K562 (cell line): ENCODE measurements at regions not wholly inside any gene's neighbourhood (a gene's known extent, or its start where the extent isn't known, plus 50 kb on each side); places are given as distances from the start of the nearest gene placed in this dataset.

Source experiments
- ATAC-seq: fragments of 200-7000 bp; cut with Tn5 transposase; 3 replicates; pipeline ENCODE4 v1.9.1; 2020; ENCODE audit warnings: moderate library complexity
- BruUV-seq: library from RNA; stranded (reverse); fragments of 400-500 nt; replicated peaks from 2 replicates; lab custom pipeline; 2021; lab: Mats Ljungman, UMichigan
- CTCF ChIA-PET: fragments of 300-600 bp; formaldehyde crosslinking; extraction: SDS; loops from one replicate; lab custom pipeline; 2021; ENCODE audit warnings: low intra/inter-chr PET ratio; lab: Yijun Ruan, JAX
- POLR2A ChIA-PET: fragments of 300-600, 350-650 bp; sonication (Branson Sonifier 250); formaldehyde crosslinking; extraction: SDS; loops from one replicate; lab custom pipeline; 2021; ENCODE audit warnings: antibody characterized with exemption, inconsistent platforms; lab: Yijun Ruan, JAX
- DNase-seq, 4 experiments: peaks; one replicate each; pipeline versions ENCODE4 v3.0.0 to v3.0.0-alpha.2; 2011 to 2018; ENCODE audit warnings: low spot score in 3 of 4, mixed read lengths in 3 of 4; ENCODE audit errors: extremely low read depth in 1 of 4
- FAIRE-seq: peaks from 2 replicates; lab custom pipeline; 2011; peaks lifted over from hg19 to GRCh38; lab: Jason Lieb, UNC
- H2AFZ ChIP-seq: 2 replicates; pipeline ENCODE4 v1.6.0; 2011; ENCODE audit warnings: low read depth, low read length, control low read depth, inconsistent platforms
- H3K27ac ChIP-seq: fragments of 200-600 bp; 3 replicates; pipeline ENCODE4 v1.8.0; 2011; ENCODE audit warnings: low read depth, mild to moderate bottlenecking, control low read depth, inconsistent platforms, low read length, moderate library complexity, mixed read lengths; ENCODE audit errors: extremely low read depth
- H3K27me3 ChIP-seq, 2 experiments: fragments of 300-600 bp in 1 of 2; 2 replicates in 1 of 2; 3 replicates in 1 of 2; pipeline versions ENCODE4 v1.6.0 to v1.8.0; 2011; ENCODE audit warnings: inconsistent platforms in 2 of 2, low read length in 2 of 2, mild to moderate bottlenecking in 1 of 2, mixed read lengths in 1 of 2, moderate library complexity in 1 of 2; ENCODE audit not compliant: control insufficient read depth in 2 of 2, insufficient read depth in 2 of 2
- H3K36me3 ChIP-seq: fragments of 300-600 bp; 3 replicates; pipeline ENCODE4 v1.8.0; 2011; ENCODE audit warnings: mild to moderate bottlenecking, low read length, inconsistent platforms; ENCODE audit not compliant: control insufficient read depth, insufficient read depth
- H3K4me1 ChIP-seq, 2 experiments: fragments of 200-600 bp in 1 of 2; replicated peaks in 1 of 2; 2 replicates in 1 of 2; 3 replicates in 1 of 2; pipeline versions ENCODE4 v1.5.1 to v1.8.0; 2011; ENCODE audit warnings: inconsistent platforms in 2 of 2, low read length in 2 of 2, mild to moderate bottlenecking in 1 of 2, mixed read lengths in 1 of 2, moderate library complexity in 1 of 2; ENCODE audit not compliant: control insufficient read depth in 2 of 2, insufficient read depth in 2 of 2
- H3K4me2 ChIP-seq: 2 replicates; pipeline ENCODE4 v1.6.1; 2011; ENCODE audit warnings: low read length, control low read depth, inconsistent platforms, mixed read lengths; ENCODE audit not compliant: insufficient read depth
- H3K4me3 ChIP-seq: fragments of 200-600 bp; sonication (generic), shearing (Covaris generic); 2 replicates; pipeline ENCODE4 v1.5.1; 2016; ENCODE audit warnings: control low read depth, inconsistent platforms
- H3K79me2 ChIP-seq: fragments of 200-600 bp; 3 replicates; pipeline ENCODE4 v1.8.0; 2011; ENCODE audit warnings: low read length, inconsistent platforms; ENCODE audit not compliant: control insufficient read depth, insufficient read depth
- H3K9ac ChIP-seq, 2 experiments: 2 replicates each; pipeline versions ENCODE4 v1.6.0 to v1.6.1; 2011; ENCODE audit warnings: low read depth in 2 of 2, low read length in 2 of 2, control low read depth in 1 of 2, inconsistent platforms in 1 of 2, mild to moderate bottlenecking in 1 of 2, mixed read lengths in 1 of 2; ENCODE audit not compliant: insufficient read depth in 1 of 2
- H3K9me1 ChIP-seq: one replicate; pipeline ENCODE4 v1.6.0; 2011; ENCODE audit warnings: inconsistent platforms, mild to moderate bottlenecking, low read length, moderate library complexity; ENCODE audit not compliant: control insufficient read depth, insufficient read depth
- H3K9me3 ChIP-seq: replicated peaks from 2 replicates; pipeline ENCODE4 v1.5.1; 2011; ENCODE audit warnings: low read depth, low read length, inconsistent platforms; ENCODE audit not compliant: control insufficient read depth, insufficient read depth
- H4K20me1 ChIP-seq: replicated peaks from 2 replicates; pipeline ENCODE4 v1.6.1; 2011; ENCODE audit warnings: low read length, inconsistent platforms, mixed read lengths; ENCODE audit not compliant: control insufficient read depth, insufficient read depth
- KDM5B ChIP-seq: fragments of 200-600 bp; sonication (generic); IDR thresholded peaks from 2 replicates; pipeline ENCODE4 v1.6.1; 2012; ENCODE audit warnings: low read depth, mild to moderate bottlenecking, moderate library complexity, low read length, control low read depth, inconsistent platforms; ENCODE audit not compliant: insufficient replicate concordance
- NFIC ChIP-seq: fragments of 450-650 bp; IDR thresholded peaks from 2 replicates; pipeline ENCODE4 v1.6.1; 2017; ENCODE audit warnings: mild to moderate bottlenecking, inconsistent platforms
- NFIX ChIP-seq: fragments of 250-450 bp; sonication (Bioruptor Pico); IDR thresholded peaks from 2 replicates; pipeline ENCODE4 v1.4.0; 2020; ENCODE audit warnings: low read depth, mild to moderate bottlenecking, moderate library complexity
- POLR2G ChIP-seq: fragments of 200-400 bp; formaldehyde crosslinking; IDR thresholded peaks from 2 replicates; pipeline ENCODE4 v1.6.1; 2017; ENCODE audit warnings: low read depth, mild to moderate bottlenecking, antibody characterized with exemption, low read length, moderate library complexity
- SMAD1 ChIP-seq: fragments of 150-350 bp; IDR thresholded peaks from 2 replicates; pipeline ENCODE4 v1.6.1; 2014; ENCODE audit warnings: low read length, low read depth; ENCODE audit not compliant: partially characterized antibody
- WGBS: fragments of 100-300 bp; shearing (Covaris generic); methylation state at CpG from one replicate; pipeline ENCODE4 v1.1.6; 2016; ENCODE audit warnings: low coverage, mixed read lengths; ENCODE audit not compliant: insufficient coverage; ENCODE audit errors: missing lambda C conversion rate; 5-methylcytosine and 5-hydroxymethylcytosine counted together
- in situ Hi-C: fragments of 300-500 bp; cut with MboI; formaldehyde crosslinking; loops from 4 replicates; pipeline ENCODE4 v1.15.0; 2018; ENCODE audit warnings: inconsistent platforms, mixed read lengths
- intact Hi-C: fragments of 100-400 bp; cut with micrococcal nuclease; formaldehyde crosslinking; loops from 2 replicates; pipeline ENCODE4 v1.14.2; 2022

GRCh38 chr7:97373736-97374135 lies 256.2 kb downstream of the SDHAF3 start (continued):
- TF ChIP-seq POLR2G = no peak
- TF ChIP-seq SMAD1 = no peak

- Histone ChIP-seq H4K20me1 (no peaks in the 10 kb centered on the region), H3K9me1 (no peaks in the 10 kb centered on the region), H3K36me3 (no peaks in the 10 kb centered on the region), H3K9ac (no peak overlapping the region), H3K4me1 (no peaks in the 10 kb centered on the region), H2AFZ (no peak overlapping the region), H3K27me3 (no peaks in the 10 kb centered on the region), H3K4me2 (no peak overlapping the region), H3K9me3 (no peaks in the 10 kb centered on the region), H3K79me2 (no peaks in the 10 kb centered on the region), H3K27ac (no peak overlapping the region), H3K4me3 (no peak overlapping the region)
- ChIA-PET CTCF (no interaction called here), POLR2A (no interaction called here)
- BruUV-seq = no TSS peak
- FAIRE-seq (no peak), DNase-seq (no peak), ATAC-seq (no peak)
- TF ChIP-seq NFIX (CRISPR knock-in tag) = peak; percentile 69
- peak; percentile 92 for TF ChIP-seq NFIC
- no peak for TF ChIP-seq KDM5B
- intact Hi-C loops = no loop called here
- in situ Hi-C loops = no loop called here
- 4% methylated on average over 3 of the region's 3 CpGs for WGBS
These were observed 260.2 kb downstream of the SDHAF3 start for GRCh38 chr7:97377713-97378112.
